ENCODE measurements at regions not wholly inside any gene's neighbourhood (a gene's known extent, or its start where the extent isn't known, plus 50 kb on each side); places are given as distances from the start of the nearest gene placed in this dataset.

DNA sequence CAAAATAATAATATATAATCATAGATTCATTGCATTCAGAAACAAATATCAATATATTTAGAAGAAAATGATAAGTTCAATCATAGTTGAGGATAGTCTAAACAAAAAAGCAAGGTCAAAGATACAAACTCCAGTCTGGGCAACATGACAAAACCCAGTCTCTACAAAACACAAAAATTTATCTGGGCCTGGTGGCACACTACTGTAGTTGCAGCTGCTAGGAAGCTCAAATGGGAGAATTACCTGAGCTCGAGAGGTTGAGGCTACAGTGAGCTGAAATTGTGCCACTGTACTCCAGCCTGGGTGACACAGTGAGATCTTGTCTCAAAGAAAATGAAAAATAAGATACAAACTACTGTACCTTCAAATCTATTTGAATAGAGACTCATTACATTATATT, 52.7 kb upstream of the ANXA10 start:
- no peak for DNase-seq (ENCODE audit: low read depth in 3 of 3, low spot score in 1 of 3)

All from stimulated activated CD4-positive, alpha-beta T cell treated with anti-CD3 and anti-CD28 coated beads, TNF-alpha, amount 100 ng/mL, for 1 hour (primary cell).